OCI-M2 (cell line): ENCODE measurements at regions not wholly inside any gene's neighbourhood (a gene's known extent, or its start where the extent isn't known, plus 50 kb on each side); places are given as distances from the start of the nearest gene placed in this dataset.
"Not testable (repeated sequence)": the region's sequence is repeated elsewhere in the genome, so short reads cannot be mapped to it uniquely, and the experiment has no call there.

Experiments
- DNase-seq: peaks from one replicate; lab custom pipeline; 2025; ENCODE audit not compliant: unreplicated experiment; lab: John Stamatoyannopoulos, UW

DNA sequence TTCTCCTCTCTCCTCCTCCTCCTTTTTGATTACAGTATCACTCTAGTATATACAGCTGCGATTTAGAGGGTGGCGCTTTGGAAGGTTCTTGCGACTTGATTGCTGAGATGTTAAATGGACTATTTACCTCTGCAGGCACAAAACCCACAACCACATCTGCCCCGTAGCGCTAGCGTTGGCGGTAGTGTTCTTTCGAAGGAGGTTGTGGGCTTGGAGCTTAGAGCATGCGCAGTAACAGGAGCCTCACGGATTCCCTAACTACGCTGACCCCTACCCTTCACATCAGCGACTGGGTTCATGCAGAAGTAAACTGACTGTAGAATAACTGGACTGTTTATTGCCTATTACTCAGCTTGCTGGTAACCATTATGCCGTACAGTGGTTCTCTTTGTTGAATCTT lies 58.0 kb downstream of the CGGBP1 start:
- no peak for DNase-seq

DNA sequence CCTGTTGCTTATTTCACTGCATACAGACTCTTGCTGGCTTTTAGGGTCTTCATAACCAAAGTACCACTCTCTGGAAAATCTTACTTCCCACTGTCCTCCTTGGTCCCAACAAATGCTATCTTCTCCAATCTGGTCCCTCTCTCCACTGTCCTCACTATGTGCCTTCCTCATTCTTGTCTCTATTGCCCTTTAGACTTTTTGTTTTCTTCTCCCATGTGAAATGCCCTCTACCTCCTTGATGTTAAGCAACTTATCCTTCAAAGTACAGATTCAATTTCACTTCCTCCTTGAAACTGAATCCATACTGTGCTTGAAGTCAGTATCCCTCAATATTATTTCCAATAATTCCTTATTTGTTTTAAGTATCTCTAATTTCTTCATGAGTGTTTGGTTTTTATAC lies 60.8 kb downstream of the CGGBP1 start:
- no peak for DNase-seq

DNA sequence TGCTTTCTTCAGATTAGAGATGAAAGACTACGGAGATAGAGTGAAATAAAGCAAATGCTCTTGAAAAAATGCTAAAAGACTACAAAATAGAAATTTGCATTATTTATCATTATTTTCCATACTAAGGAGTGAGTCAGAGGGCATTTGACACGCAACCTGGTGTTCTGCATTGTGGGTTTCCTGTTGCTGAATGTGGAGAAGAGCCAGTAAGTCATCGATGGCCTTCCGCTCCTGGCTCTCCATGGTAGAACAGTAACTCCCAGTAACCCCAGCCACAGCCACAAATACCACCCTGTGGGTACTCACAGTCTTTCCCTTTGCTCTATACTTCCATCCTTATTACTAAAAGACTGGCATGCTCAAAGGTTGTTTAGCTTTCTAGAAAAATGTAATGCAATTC lies 61.5 kb downstream of the CGGBP1 start:
- DNase-seq, result no peak

DNA sequence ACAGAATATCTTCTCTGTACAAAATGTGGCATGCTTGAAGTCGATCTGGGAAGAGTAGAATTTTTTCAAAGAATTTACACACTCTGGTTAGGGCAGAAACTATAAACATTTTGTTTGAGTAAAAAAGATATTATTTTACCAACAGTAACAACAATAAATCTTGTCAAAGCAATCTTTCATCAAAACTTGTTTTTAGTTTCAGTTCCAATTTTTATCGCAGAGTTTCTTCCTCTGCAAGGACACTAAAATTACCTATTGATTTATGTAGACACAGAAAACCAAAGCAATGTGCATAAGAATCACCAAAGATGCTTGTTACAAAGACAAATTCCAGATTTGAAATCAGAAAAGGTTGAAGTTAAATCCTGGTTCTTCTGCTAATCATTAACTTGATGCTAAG lies 61.9 kb downstream of the CGGBP1 start:
- no peak for DNase-seq

DNA sequence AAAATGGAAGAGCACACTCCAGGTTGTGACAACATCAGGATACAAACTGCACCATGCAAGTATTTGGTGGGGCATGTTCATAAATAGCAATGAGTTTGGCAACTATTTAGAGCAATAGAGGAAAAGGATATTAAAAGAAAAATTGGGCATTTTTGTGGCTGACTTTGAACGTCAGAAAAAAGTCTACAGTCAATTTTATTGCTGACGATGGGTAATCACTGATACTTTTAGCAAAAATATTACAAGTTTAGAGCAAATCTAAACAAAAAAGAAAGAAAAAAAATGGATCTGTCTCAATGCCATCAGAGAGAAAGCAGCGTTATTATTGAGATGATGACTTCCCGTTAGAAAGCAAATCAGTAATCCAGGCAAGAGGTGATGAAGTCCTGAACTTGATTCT lies 65.2 kb downstream of the CGGBP1 start:
- no peak for DNase-seq

DNA sequence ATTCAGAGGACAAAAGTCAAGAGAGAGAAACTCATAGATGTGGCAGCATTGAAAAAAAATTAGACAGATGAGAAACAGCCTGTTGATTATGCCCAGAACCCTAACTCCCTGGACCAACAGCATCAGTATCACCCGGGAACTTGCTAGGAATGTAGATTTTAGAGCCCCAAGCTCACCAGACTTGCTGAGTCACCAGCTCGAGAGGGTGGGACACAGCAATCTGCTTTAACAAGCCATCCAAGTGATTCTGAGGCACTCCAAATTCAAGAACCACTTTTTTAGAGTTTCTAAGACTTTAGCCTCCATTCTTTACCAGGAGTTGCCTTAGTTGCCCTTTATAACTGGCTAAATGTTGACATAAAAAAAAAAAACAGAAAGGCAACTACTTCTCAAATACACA lies 70.9 kb downstream of the CGGBP1 start:
- no peak for DNase-seq

DNA sequence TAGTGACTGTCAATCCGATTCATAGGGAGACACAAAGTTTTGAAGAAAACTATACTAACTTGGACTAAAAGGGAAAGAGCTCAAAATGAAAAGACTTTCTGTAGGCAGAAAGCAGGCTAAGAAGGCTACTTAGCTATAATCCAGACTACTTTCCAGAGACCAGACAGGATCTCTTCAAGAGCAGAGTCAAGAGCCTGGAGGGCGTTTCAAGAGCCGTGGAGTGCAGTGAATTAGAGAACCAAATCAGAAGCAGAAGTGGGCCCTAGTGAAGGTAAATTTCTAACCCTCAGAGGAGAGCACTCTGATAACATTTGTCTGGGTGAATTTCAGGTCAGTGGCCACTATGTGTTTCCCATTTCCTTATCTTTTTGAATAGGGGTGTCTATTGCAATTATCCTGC lies 76.4 kb downstream of the CGGBP1 start:
- no peak for DNase-seq

DNA sequence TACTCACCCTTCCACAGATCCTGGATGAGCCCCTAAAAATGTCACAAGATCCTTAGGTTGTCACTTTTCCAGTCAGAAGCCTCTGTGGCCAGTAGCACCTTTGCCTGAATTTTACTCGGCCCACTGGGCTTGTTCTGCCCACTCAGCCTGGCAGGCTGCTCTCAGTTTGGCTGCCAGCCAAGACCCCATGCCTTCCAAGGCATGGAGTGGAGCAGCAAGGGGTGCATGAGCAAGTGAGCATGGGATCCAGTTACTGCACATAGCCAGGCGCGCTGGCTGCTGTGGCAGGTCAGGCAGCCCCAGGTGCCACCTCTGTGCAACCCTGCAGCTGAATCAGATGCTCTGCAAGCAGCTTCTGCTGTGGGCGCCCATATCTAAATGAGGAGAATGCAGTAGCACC lies 79.3 kb downstream of the CGGBP1 start:
- DNase-seq, result no peak

DNA sequence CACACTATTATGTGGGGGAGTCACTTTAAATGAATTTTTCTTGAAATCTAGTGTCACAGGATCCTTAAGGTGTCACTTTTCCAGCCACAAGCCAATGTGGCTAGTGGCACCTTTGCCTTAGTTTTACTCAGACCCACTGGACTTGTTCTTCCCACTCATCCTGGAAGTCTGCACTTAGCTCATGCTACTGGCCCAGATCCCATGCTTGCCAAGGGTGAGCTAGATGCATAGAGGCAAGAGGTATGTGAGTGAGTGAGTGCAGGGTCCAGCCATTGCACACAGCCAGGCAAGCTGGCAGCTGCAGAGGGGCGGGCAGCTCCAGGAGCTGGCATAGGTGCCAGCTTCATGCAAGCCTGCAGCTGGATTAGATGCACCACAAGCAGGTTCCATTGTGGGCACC lies 81.0 kb downstream of the CGGBP1 start:
- no peak for DNase-seq

DNA sequence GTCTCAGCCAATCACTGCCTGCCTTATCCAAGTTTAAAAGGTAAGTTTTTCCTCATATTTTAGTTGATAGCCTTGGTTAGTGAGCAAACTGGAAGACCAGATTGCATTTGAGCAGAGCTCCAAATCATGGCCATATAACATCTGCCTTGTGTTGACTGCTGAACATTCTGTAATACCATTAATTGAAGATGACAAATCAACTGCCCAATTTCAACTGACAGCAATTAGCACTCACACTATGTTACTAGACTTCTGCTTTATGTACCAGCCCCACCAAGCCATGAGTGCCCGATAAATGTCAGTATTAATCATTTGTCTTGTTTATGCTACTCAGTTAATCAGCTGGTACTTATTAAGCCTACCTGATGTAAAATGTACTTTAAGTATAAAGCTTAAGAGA lies 83.1 kb downstream of the CGGBP1 start:
- no peak for DNase-seq

DNA sequence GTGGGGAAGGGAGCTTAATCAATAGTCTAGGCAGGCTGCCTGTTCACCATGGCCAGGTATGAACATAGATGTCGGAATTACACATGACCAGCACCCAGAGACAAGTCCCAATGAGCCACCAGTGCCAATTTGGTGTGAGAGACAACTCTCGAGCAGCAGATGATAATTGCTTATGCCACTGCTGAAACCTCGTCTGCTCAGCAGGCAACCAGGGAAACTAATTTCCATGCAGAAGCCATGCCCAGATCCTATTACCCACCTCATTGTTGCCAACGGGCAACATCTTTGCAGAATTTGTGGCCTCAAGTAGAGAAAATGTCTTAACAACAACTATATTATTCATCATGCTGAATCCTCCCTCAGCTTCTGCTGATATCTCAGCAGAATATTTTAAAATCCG lies 84.9 kb downstream of the CGGBP1 start:
- no peak for DNase-seq

DNA sequence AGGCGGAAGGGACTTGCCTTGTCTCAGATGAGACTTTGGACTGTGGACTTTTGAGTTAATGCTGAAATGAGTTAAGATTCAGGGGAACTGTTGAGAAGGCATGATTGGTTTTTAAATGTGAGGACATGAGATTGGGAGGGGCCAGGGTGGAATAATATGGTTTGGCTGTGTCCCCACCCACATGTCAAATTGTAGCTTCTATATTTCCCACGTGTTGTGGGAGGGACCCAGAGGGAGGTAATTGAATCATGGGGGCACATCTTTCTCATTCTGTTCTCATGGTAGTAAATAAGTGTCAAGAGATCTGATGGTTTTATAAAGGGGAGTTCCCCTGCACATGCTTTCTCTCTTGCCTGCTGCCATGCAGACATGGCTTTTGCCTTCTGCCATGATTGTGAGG lies 89.2 kb downstream of the CGGBP1 start:
- no peak for DNase-seq

DNA sequence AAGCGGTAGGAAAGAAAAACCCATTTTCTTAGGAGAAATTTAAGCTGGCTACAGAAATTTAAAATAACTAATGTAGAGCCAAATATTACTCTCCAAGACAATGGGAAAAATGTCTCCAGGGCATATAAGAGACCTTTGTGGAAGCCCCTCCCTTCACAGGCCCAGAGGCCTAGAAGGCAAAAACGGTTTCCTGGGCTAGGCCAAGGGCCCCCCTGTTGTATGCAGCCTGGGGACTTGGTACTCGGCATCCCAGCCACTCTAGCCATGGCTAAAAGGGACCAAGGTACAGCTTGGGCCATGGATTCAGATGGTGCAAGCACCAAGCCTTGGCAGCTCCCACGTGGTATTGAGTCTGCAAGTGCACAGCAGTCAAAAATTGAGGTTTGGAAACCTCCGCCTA lies 90.1 kb downstream of the CGGBP1 start:
- no peak for DNase-seq

DNA sequence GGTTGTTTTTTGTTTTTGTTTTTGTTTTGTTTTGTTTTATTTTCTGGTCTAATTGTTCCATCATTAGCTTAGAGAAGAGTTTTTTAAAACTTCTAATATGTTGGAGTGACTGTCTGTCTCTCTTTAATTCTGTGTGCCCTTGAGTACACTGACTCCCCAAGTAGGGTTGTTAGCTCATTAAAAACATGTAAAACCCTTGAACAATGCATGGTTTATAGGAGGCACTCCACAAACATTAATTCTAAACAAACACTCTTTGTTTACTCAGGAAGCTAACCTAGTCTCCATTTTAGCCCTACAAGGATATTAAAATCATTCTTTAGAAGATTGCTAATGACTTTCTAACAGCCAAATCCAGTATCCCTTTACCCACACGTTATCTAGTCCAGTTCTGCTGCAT lies 100.5 kb downstream of the CGGBP1 start:
- DNase-seq, result no peak

DNA sequence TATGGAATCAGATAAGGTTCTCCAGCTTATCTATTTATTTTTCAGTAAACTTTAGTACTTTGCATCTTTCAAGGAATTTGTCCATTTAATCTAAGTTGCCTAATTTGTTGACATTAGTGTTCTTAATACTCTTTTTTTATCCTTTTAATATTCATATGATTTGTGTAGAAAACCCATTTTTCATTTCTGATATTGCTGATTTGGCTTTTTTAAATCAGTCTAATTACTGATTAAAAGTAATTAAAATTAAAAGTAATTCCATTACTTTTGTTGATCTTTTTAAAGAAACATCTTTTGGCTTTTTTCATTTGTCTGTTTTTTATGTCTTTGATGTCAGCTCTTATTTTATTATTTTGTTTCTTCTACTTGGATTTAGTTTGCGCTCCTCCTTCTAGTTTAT lies 101.2 kb downstream of the CGGBP1 start:
- no peak for DNase-seq

DNA sequence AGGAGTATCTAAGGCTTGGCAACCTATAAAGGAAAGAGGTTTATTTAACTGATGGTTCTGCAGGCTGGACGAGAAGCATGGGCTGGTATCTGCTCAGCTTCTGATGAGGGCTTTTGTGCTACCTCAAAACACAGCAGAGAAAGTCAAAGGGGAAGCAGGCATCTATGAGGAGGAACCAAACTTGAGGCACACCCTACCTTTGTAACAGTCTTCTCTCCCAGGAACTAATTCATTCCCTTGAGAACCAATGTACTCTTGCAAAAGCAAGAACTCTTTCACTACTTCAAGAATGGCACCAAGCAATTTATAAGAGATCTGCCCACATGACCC lies 109.0 kb downstream of the CGGBP1 start:
- no peak for DNase-seq

DNA sequence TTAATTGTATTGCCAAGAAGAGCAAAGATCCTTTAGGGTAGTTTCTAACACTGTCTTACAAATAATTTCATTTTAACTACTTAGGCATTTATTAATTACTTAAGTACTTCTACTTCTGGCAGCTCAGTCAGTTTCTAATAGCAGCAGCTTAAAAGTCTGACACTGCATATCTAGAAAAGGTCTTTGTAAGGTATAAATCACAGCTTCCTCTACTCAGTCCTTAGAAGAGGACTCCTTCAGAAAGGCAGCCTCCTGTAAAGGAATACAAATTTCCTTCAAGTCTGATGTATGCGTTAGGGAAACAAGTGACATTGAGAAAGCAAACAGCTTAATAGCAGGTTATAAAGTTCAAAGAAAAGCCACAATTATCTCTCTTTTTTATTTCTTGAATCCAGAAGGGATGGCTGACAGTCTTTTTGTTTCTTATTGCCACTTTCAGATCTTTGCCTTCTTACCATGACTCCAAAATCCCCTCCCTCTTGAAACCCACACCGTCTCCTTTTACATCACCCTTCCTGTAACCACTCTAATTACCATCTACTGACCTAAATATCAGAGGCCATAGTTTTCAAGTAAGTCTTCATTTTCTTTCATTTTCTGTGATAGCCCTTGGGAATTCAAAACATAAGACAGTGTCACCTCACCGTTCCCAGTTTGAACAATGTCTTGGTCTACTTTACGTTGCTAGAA lies 109.5 kb downstream of the CGGBP1 start:
- no peak for DNase-seq

DNA sequence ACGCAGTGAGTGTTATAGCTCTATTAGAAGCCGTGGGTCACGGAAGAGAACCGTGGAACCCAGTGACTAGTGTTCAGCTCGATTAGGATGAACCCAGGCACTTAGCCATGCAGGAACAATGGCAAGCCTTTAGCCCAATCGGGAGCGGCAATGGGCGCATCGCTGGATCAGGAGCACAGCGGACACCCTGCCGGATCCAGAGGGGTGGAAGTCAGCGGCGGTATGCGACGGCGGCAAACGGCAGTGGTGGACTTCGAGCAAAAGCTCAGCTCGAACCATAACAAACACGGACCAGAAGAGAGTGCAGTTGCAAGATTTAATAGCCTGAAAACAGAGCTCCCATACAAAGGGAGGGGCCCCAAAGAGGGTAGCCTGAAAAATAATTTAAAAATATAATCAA lies 112.8 kb downstream of the CGGBP1 start:
- not testable (repeated sequence) for DNase-seq

DNA sequence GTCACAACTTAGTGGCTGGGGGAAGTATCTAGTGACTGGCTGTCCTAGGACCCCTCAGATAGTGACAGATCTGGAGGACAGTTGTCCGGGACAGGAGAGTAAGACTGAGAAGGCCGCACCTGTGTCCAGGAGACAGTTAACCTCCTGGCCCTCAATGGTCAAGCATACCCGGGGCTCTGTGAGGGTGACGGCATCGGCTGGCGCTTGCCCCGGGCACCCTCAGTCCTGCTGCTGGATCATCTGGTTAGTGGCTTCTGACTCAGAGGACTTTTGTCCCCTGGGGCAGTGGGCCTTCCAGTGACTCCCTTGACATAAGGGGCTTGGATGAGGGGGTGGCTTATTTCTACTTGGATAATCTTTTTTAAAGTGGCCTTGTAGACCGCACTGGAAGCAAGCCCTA lies 116.5 kb downstream of the CGGBP1 start:
- not testable (repeated sequence) for DNase-seq

DNA sequence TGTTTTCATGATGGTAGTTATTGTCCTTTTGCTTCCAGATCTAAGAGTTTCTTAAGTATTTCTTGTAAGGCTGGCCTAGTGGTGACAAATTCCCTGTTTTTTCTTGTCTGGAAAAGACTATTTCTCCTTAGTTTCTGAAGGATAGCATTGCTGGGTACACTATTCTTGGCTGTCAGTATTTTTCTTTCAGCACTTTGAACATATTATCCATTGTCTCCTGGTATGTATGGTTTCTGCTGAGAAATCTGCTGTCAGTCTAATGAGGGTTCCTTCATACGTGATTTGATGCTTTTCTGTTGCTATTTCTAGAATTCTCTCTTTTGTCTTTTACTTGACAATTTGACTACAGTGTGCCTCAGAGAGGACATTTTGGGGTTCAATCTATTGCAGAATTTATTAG lies 134.3 kb downstream of the CGGBP1 start:
- no peak for DNase-seq

DNA sequence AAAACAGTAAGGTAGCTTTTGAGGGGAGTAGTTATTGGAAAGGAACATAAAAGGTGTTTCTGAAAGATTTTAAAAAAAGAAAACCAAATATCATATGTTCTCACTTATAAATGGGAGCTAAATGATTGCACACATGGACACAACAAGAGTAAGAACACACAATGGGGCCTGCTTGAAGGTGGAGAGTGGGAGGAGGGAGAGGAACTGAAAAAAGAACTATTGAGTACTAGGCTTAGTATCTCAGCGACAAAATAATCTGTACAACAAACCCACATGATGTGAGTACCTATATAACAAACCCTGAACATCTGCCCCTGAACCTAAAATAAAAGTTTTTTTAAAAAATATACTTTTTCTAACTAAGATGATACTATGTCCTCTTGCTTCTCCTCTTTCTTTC lies 138.3 kb downstream of the CGGBP1 start:
- no peak for DNase-seq

DNA sequence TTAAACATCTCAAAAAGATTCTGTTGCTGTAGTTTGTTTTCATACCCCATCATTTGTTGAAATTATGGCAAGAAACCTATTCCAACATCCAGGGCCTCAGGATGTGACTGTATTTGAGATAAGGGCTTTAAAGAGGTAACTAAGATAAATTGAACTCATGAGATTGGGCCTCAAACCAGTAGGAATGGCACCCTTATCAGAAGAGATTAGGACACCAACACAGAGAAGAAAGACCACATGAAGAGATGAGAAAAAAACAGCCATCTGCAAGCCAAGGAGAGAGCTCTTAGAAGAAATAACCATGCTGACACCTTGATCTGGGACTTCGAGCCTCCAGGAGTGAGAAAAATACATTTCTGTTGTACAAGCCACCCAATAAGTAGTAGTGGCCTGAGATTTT lies 157.7 kb downstream of the CGGBP1 start:
- DNase-seq, result no peak

DNA sequence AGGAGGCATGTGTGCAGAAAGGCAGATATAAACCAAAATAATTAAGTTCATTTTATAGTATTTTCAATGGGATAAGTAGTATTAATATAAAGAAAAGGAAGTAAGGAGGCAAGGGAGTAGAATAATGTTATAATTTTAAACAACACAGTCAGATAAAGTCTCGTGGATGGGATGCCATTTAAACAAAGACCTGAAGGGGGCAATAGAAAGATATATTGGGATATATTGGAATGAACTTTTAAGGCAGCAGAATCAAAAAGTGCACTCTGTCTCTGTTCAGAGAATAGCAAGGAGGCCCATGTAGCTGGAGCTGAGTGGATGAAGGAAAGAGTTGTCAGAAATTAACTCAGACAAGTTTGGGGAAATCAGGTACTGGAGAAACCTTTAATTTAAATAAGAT lies 158.7 kb downstream of the CGGBP1 start:
- DNase-seq, result no peak

DNA sequence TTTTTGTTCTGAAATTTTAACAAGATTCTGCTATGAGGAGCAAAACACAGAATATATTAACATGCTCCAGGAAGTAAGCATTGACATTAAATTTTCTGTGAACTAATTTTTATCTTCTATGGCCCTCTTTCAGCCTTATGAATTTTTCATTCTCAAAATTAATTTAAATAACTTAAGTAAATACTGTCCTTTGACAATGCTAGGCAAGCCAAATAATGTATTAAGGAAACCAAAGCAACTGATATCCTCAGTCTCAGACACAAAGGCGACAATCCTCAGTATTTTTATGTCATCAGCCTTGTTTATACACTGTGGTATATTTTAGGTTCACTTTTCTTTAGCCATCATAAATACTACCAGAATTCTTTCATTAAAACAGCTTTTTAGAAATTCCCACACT lies 159.8 kb downstream of the CGGBP1 start:
- no peak for DNase-seq
